AG09309 (cell line): ENCODE measurements at regions not wholly inside any gene's neighbourhood (a gene's known extent, or its start where the extent isn't known, plus 50 kb on each side); places are given as distances from the start of the nearest gene placed in this dataset.

Experiments
- DNase-seq: peaks from one replicate; pipeline ENCODE4 v3.0.0-alpha.2; 2010; ENCODE audit warnings: low read depth
- H3K4me3 ChIP-seq: 2 replicates; pipeline ENCODE4 v1.5.1; 2011; ENCODE audit warnings: mild to moderate bottlenecking, low read depth, low read length, moderate library complexity; ENCODE audit not compliant: control insufficient read depth
- CTCF ChIP-seq: IDR thresholded peaks from 2 replicates; pipeline ENCODE4 v1.5.1; 2011; ENCODE audit warnings: mild to moderate bottlenecking, low read depth, low read length, inconsistent platforms; ENCODE audit not compliant: insufficient read depth, control insufficient read depth; ENCODE audit errors: missing control alignments

DNA sequence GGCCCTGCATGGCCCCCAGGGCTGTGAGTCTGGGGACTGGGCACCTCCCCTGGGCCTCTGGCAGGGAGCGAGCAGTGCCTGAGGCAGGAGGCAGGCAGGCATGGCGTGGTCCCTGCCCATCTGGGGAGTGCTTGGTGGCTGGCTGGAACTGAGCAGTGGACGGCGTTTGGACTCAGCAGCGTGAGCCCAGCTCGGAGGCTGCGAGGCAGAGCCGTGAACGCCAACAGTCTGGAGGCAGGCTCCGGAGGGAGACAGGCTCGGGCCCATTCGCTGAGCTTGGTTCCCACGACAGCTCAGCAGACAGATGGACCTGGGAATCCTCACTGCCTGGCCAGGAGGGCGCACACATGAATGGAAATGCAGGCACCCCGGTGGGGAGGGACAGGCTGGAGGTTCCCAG is 160.7 kb upstream of the POU3F1 start:
- H3K4me3 ChIP-seq: no peak overlapping the region
- no peak for DNase-seq
- TF ChIP-seq CTCF: no peak

- DNase-seq: no peak
- no peak for TF ChIP-seq CTCF
Observed at GRCh38 chr1:38204698-38205097, 158.1 kb upstream of the POU3F1 start.

GRCh38 chr1:38203441-38203840 is 156.8 kb upstream of the POU3F1 start:
- no peak for DNase-seq
- H3K4me3 ChIP-seq: no peak overlapping the region

More at GRCh38 chr1:38204698-38205097, 158.1 kb upstream of the POU3F1 start:
- no peak overlapping the region for H3K4me3 ChIP-seq

GRCh38 chr1:38201431-38201830 is 154.8 kb upstream of the POU3F1 start:
- no peak overlapping the region for H3K4me3 ChIP-seq
- no peak for DNase-seq
- no peak for TF ChIP-seq CTCF

More at GRCh38 chr1:38203441-38203840, 156.8 kb upstream of the POU3F1 start:
- TF ChIP-seq CTCF: no peak

- DNase-seq: no peak
- TF ChIP-seq CTCF: no peak
- no peak overlapping the region for H3K4me3 ChIP-seq
Observed at GRCh38 chr1:38198621-38199020, 152.0 kb upstream of the POU3F1 start.

DNA sequence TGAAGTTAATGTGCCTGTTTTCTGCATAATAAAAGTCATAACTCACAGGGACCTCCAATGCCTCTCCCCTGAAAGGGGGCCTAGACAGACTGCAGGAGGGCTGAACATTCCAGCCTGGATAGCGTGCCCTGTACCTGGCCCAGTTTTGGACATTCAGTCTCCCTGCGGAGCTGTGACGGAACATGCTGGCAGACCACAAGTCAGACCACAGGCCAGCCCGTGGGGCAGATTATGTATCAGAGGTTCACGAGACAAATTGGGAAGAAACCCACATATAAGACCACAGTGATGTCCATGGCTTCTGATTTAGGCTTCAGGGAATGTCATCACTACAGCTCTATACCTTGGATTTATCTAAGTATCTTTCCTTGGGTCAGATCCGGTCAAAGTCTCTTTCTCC is 151.5 kb upstream of the POU3F1 start:
- DNase-seq: no peak
- H3K4me3 ChIP-seq: no peak overlapping the region
- TF ChIP-seq CTCF: no peak
